AG10803 (cell line): ENCODE measurements at regions not wholly inside any gene's neighbourhood (a gene's known extent, or its start where the extent isn't known, plus 50 kb on each side); places are given as distances from the start of the nearest gene placed in this dataset.

Source experiments
- DNase-seq: peaks from one replicate; pipeline ENCODE4 v3.0.0; 2010; ENCODE audit warnings: low read depth
- H3K4me3 ChIP-seq: 2 replicates; pipeline ENCODE4 v1.5.1; 2011; ENCODE audit warnings: mild to moderate bottlenecking, low read length, control low read depth
- TF ChIP-seq, protein P1 (sequence below): conservative IDR thresholded peaks from 2 replicates; pipeline ENCODE4 v1.5.1; 2011; ENCODE audit warnings: mild to moderate bottlenecking, low read length, control low read depth, inconsistent platforms

DNA sequence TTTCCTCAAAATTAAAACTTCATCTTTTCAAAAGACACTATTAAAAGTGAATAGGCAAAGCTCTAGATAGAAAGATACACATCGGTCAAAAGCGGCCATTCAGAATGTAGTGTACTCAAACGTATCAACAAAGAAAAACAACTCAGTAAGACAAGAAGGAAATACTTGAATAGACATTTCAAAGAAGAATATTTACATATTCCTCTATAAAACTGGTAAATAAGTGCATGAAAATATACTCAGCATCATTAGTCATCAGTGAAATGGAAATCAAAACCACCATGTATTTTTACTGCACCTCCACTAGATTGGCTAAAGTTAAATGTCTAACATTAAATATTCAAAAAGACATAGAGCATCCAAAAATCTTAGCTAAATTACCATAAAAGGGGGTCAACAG is 551.1 kb upstream of the SORCS1 start:
- TF ChIP-seq, protein P1, sequence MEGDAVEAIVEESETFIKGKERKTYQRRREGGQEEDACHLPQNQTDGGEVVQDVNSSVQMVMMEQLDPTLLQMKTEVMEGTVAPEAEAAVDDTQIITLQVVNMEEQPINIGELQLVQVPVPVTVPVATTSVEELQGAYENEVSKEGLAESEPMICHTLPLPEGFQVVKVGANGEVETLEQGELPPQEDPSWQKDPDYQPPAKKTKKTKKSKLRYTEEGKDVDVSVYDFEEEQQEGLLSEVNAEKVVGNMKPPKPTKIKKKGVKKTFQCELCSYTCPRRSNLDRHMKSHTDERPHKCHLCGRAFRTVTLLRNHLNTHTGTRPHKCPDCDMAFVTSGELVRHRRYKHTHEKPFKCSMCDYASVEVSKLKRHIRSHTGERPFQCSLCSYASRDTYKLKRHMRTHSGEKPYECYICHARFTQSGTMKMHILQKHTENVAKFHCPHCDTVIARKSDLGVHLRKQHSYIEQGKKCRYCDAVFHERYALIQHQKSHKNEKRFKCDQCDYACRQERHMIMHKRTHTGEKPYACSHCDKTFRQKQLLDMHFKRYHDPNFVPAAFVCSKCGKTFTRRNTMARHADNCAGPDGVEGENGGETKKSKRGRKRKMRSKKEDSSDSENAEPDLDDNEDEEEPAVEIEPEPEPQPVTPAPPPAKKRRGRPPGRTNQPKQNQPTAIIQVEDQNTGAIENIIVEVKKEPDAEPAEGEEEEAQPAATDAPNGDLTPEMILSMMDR = no peak
- DNase-seq = no peak
- H3K4me3 ChIP-seq = no peak overlapping the region

DNA sequence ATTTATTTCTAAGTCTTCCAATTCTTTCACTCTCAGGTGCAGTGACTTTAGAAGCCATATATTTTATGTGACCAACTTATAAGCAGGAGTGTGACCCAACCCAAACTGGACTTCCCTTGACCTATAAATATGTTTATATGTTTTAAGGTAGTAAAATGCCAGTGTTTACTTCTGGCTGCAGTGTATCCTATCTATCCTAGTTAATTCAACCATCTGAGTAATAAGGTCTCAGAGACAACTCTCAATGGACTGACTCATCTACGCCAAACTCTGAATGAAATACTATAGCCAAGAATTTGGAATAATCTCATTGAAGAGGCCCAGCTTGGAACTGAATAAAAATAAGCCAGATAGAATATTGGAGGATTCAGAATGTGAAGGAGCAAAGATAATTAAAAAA is 544.5 kb upstream of the SORCS1 start:
- no peak for DNase-seq
- H3K4me3 ChIP-seq = no peak overlapping the region
- TF ChIP-seq, protein P1 = no peak

GRCh38 chr10:107706096-107706725 is 541.7 kb upstream of the SORCS1 start:
- TF ChIP-seq, protein P1 = no peak
- DNase-seq = no peak
- no peak overlapping the region for H3K4me3 ChIP-seq

DNA sequence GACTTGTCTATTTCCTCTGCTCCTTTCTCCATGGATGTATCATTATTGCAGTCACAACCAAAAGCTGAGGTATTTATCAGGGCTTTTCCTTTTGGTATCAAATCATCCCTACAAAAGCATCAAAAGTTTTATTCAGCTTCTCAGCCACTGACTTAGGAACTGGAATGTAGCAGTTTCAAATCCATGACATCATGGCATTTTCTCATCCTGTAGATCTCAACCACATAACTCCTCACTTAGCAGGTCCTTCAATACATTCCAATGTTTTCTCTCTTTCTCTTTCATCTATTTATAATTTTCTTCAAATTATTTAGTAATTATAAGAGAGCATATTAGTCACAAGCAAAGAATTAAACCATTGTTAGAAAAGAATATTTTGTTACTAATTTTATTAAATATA is 537.4 kb upstream of the SORCS1 start:
- TF ChIP-seq, protein P1 = no peak
- no peak overlapping the region for H3K4me3 ChIP-seq
- DNase-seq = no peak

DNA sequence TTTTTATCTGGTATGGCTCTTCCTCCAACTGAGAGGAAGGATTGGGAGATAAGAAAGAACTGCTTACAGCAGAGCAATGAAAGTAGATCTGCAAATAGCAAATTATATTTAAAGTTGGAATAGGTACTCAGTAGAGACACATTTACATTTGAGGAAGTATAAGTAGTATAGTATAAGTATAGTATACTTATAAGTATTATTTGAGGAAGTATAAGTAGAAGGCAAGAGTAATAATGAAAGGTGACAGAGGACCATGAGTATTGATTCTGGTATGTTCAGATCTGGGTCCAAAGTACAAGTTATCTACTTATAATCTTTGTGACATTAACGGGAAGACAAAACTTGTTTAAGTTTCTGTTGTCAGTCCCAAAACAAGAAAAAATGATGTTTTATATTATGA is 527.6 kb upstream of the SORCS1 start:
- TF ChIP-seq, protein P1 = no peak
- H3K4me3 ChIP-seq = no peak overlapping the region
- DNase-seq = no peak

- DNase-seq = no peak
- TF ChIP-seq, protein P1 = no peak
- H3K4me3 ChIP-seq = no peak overlapping the region
Measured at GRCh38 chr10:107689323-107689722, 524.8 kb upstream of the SORCS1 start.

- TF ChIP-seq, protein P1 = no peak
- no peak overlapping the region for H3K4me3 ChIP-seq
- DNase-seq = no peak
Measured at GRCh38 chr10:107687701-107688100, 523.2 kb upstream of the SORCS1 start.
